Stimulated activated CD8-positive, alpha-beta memory T cell treated with anti-CD3 and anti-CD28 coated beads, Interleukin-4, amount 100 ng/mL, for 48 hours (primary cell): ENCODE measurements at regions not wholly inside any gene's neighbourhood (a gene's known extent, or its start where the extent isn't known, plus 50 kb on each side); places are given as distances from the start of the nearest gene placed in this dataset.

Experiments
- DNase-seq: peaks from one replicate; pipeline ENCODE4 v3.0.0-alpha.2; 2020

- no peak for DNase-seq
Observed at GRCh38 chr10:110376021-110376766, 71.5 kb upstream of the SMNDC1 start.

- DNase-seq: no peak
Observed at GRCh38 chr10:110376767-110377160, 72.0 kb upstream of the SMNDC1 start.

GRCh38 chr10:110378006-110378405 is 73.3 kb upstream of the SMNDC1 start:
- DNase-seq: no peak

- no peak for DNase-seq
Observed at GRCh38 chr10:110378533-110379108, 73.9 kb upstream of the SMNDC1 start.

GRCh38 chr10:110379831-110380230 is 75.1 kb upstream of the SMNDC1 start:
- DNase-seq: no peak

GRCh38 chr10:110380293-110380692 is 75.6 kb upstream of the SMNDC1 start:
- DNase-seq: no peak

- no peak for DNase-seq
Observed at GRCh38 chr10:110382695-110383094, 78.0 kb upstream of the SMNDC1 start.

GRCh38 chr10:110387617-110387982 is 82.9 kb upstream of the SMNDC1 start:
- DNase-seq: no peak

- DNase-seq: peak; percentile 68
Observed at GRCh38 chr10:110387983-110388686, 83.4 kb upstream of the SMNDC1 start.

- no peak for DNase-seq
Observed at GRCh38 chr10:110388687-110389052, 84.0 kb upstream of the SMNDC1 start.

- DNase-seq: no peak
Observed at GRCh38 chr10:110389255-110389654, 84.5 kb upstream of the SMNDC1 start.

- no peak for DNase-seq
Observed at GRCh38 chr10:110391541-110391940, 86.8 kb upstream of the SMNDC1 start.

- no peak for DNase-seq
Observed at GRCh38 chr10:110392121-110392520, 87.4 kb upstream of the SMNDC1 start.

GRCh38 chr10:110392868-110393740 is 88.4 kb upstream of the SMNDC1 start:
- DNase-seq: no peak

- no peak for DNase-seq
Observed at GRCh38 chr10:110393866-110394265, 89.1 kb upstream of the SMNDC1 start.

- no peak for DNase-seq
Observed at GRCh38 chr10:110394296-110394695, 89.6 kb upstream of the SMNDC1 start.

- DNase-seq: no peak
Observed at GRCh38 chr10:110394898-110395297, 90.2 kb upstream of the SMNDC1 start.

GRCh38 chr10:110395350-110396283 is 90.9 kb upstream of the SMNDC1 start:
- peak; percentile 70 for DNase-seq

- no peak for DNase-seq
Observed at GRCh38 chr10:110396284-110396651, 91.5 kb upstream of the SMNDC1 start.

- no peak for DNase-seq
Observed at GRCh38 chr10:110397856-110398255, 93.1 kb upstream of the SMNDC1 start.

- no peak for DNase-seq
Observed at GRCh38 chr10:110398419-110399105, 93.8 kb upstream of the SMNDC1 start.
